ENCODE measurements at regions not wholly inside any gene's neighbourhood (a gene's known extent, or its start where the extent isn't known, plus 50 kb on each side); places are given as distances from the start of the nearest gene placed in this dataset.

DNA sequence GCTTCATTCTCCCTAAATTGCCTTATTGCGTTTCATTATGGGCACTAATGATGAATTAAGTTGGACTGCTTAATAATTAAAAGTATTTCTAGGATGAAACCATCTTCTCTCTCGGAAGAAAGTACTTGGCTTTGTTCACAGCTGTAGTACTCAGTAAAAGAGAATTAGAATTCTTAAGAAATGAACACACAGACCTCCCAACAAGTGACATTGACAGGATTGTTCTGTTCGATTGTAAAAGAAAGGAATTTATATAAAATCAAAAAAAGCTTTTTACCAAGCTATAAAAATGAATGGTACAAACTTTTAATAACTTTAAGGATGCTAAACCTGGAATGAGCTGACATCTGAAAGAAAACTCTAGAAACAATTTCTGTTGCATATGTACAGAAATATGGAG is 416.4 kb upstream of the THRB start:
- CTCF ChIA-PET = no interaction called here
- POLR2A ChIA-PET = no interaction called here
- FAIRE-seq (no peak), DNase-seq (ENCODE audit: low read depth, low spot score) (no peak)
- Histone ChIP-seq H3K4me1 (ENCODE audit: control insufficient read depth, extremely low read depth, insufficient read depth, low read length) (no peaks in the 10 kb centered on the region), H3K27me3 (ENCODE audit: control insufficient read depth in 2 of 2, insufficient read depth in 2 of 2, low read length in 2 of 2) (no peaks in the 10 kb centered on the region), H3K9ac (replicated peaks; ENCODE audit: extremely low read depth, insufficient read depth, low read length) (no peak overlapping the region), H4K20me1 (replicated peaks; ENCODE audit: control insufficient read depth, extremely low read depth, insufficient read depth, low read length) (no peaks in the 10 kb centered on the region), H3K9me1 (replicated peaks; ENCODE audit: control insufficient read depth, extremely low read depth, insufficient read depth, low read length) (no peaks in the 10 kb centered on the region), H3K9me3 (replicated peaks; ENCODE audit: control insufficient read depth, insufficient read depth, low read length) (no peaks in the 10 kb centered on the region), H3K27ac (ENCODE audit: insufficient read depth, low read depth, low read length) (no peak overlapping the region), H3K36me3 (ENCODE audit: control insufficient read depth in 2 of 2, extremely low read depth in 1 of 2, insufficient read depth in 2 of 2, low read length in 2 of 2) (no peaks in the 10 kb centered on the region), H3K79me2 (ENCODE audit: control insufficient read depth, insufficient read depth, low read length) (no peaks in the 10 kb centered on the region), H2AFZ (ENCODE audit: low read depth, low read length) (no peak overlapping the region), H3K4me2 (ENCODE audit: insufficient read depth, low read length) (no peak overlapping the region), H3K4me3 (replicated peaks in 1 of 3; ENCODE audit: insufficient read depth in 1 of 3, low read depth in 1 of 3, low read length in 3 of 3) (no peak overlapping the region)
- TF ChIP-seq, protein P1, sequence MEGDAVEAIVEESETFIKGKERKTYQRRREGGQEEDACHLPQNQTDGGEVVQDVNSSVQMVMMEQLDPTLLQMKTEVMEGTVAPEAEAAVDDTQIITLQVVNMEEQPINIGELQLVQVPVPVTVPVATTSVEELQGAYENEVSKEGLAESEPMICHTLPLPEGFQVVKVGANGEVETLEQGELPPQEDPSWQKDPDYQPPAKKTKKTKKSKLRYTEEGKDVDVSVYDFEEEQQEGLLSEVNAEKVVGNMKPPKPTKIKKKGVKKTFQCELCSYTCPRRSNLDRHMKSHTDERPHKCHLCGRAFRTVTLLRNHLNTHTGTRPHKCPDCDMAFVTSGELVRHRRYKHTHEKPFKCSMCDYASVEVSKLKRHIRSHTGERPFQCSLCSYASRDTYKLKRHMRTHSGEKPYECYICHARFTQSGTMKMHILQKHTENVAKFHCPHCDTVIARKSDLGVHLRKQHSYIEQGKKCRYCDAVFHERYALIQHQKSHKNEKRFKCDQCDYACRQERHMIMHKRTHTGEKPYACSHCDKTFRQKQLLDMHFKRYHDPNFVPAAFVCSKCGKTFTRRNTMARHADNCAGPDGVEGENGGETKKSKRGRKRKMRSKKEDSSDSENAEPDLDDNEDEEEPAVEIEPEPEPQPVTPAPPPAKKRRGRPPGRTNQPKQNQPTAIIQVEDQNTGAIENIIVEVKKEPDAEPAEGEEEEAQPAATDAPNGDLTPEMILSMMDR (IDR thresholded peaks at IDR 0.05; ENCODE audit: extremely low read depth in 1 of 2, insufficient read depth in 1 of 2, low read depth in 1 of 2, low read length in 2 of 2) = no peak
- TF ChIP-seq FOS (IDR thresholded peaks at IDR 0.05; ENCODE audit: borderline replicate concordance, insufficient read depth, low read length) = no peak
- TF ChIP-seq EZH2 (IDR thresholded peaks at IDR 0.05; ENCODE audit: borderline replicate concordance, low read depth, low read length, severe bottlenecking) = no peak
- TF ChIP-seq, protein P2, sequence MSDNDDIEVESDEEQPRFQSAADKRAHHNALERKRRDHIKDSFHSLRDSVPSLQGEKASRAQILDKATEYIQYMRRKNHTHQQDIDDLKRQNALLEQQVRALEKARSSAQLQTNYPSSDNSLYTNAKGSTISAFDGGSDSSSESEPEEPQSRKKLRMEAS (IDR thresholded peaks at IDR 0.05; ENCODE audit: insufficient read depth, insufficient read length) = no peak
- TF ChIP-seq GATA2 (IDR thresholded peaks at IDR 0.05; ENCODE audit: insufficient read depth, insufficient read length, low read depth, low read length) = no peak
- TF ChIP-seq JUN (IDR thresholded peaks at IDR 0.05; ENCODE audit: borderline replicate concordance, insufficient read depth, insufficient read length, low read depth) = no peak
- TF ChIP-seq MYC (IDR thresholded peaks at IDR 0.05; ENCODE audit: low read depth, low read length) = no peak
- dilution Hi-C loops (cut with MboI; ENCODE audit: extremely low pct_ligation_motif_present, low sequenced_read_pairs) (no loop called here), intact Hi-C loops (cut with micrococcal nuclease) (no loop called here)
- no TSS peak for BruUV-seq (replicated peaks)

Data from endothelial cell of umbilical vein (primary cell).